ENCODE measurements at regions not wholly inside any gene's neighbourhood (a gene's known extent, or its start where the extent isn't known, plus 50 kb on each side); places are given as distances from the start of the nearest gene placed in this dataset.

DNA sequence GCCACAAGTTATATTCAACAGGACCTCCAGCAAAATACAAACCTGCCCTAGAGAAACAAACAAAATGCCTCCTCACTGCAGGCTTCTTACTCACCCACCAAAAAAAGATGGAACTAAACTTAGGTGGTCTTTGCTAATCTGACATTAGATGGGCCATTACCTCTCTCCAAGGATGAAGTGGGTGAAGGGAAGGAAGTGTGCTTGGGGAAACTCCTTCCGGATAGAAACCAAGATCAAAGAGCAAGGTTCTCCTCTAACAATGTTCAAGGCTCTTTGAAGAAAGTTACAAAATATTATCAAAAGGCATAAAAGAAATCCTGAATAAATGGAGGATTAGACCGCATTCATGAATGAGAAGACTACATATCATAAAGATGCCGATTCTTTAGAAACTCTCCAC, 187.5 kb downstream of the ADSS2 start:
- TF ChIP-seq, protein P1, sequence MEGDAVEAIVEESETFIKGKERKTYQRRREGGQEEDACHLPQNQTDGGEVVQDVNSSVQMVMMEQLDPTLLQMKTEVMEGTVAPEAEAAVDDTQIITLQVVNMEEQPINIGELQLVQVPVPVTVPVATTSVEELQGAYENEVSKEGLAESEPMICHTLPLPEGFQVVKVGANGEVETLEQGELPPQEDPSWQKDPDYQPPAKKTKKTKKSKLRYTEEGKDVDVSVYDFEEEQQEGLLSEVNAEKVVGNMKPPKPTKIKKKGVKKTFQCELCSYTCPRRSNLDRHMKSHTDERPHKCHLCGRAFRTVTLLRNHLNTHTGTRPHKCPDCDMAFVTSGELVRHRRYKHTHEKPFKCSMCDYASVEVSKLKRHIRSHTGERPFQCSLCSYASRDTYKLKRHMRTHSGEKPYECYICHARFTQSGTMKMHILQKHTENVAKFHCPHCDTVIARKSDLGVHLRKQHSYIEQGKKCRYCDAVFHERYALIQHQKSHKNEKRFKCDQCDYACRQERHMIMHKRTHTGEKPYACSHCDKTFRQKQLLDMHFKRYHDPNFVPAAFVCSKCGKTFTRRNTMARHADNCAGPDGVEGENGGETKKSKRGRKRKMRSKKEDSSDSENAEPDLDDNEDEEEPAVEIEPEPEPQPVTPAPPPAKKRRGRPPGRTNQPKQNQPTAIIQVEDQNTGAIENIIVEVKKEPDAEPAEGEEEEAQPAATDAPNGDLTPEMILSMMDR (conservative IDR thresholded peaks at IDR 0.05), result no peak
- TF ChIP-seq ZFX (IDR thresholded peaks at IDR 0.05), result no peak

Data from C4-2B (cell line).